Hindlimb muscle (tissue), 1 donor: ENCODE measurements at regions not wholly inside any gene's neighbourhood (a gene's known extent, or its start where the extent isn't known, plus 50 kb on each side); places are given as distances from the start of the nearest gene placed in this dataset.
"Not testable (repeated sequence)": the region's sequence is repeated elsewhere in the genome, so short reads cannot be mapped to it uniquely, and the experiment has no call there.

Experiments
- DNase-seq: peaks from one replicate; pipeline ENCODE4 v3.0.0-alpha.2; 2013

DNA sequence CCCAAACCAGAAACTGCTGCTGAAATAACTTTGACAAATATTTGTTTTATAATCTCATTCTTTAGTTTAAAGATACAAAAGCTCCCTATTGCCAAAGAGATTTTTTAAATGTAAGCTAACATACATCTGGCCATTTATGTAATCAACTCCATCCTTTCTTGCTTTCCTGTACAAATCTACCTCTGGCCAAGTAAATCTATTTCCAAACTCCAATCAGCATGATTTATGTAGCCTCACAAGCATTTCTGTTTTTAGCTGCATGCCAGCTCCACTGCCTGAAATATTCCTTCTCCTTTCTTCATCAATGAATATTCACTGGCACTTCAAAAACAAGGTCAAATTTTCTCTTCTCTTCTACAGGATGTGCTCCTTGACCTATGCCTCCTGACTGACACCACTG is 80.0 kb downstream of the SHOX2 start:
- DNase-seq = peak; percentile 38

DNA sequence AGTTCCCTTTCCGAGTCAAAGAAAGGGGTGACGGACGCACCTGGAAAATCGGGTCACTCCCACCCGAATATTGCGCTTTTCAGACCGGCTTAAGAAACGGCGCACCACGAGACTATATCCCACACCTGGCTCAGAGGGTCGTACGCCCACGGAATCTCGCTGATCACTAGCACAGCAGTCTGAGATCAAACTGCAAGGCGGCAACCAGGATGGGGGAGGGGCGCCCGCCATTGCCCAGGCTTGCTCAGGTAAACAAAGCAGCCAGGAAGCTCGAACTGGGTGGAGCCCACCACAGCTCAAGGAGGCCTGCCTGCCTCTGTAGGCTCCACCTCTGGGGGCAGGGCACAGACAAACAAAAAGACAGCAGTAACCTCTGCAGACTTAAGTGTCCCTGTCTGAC is 86.3 kb downstream of the SHOX2 start:
- not testable (repeated sequence) for DNase-seq

DNA sequence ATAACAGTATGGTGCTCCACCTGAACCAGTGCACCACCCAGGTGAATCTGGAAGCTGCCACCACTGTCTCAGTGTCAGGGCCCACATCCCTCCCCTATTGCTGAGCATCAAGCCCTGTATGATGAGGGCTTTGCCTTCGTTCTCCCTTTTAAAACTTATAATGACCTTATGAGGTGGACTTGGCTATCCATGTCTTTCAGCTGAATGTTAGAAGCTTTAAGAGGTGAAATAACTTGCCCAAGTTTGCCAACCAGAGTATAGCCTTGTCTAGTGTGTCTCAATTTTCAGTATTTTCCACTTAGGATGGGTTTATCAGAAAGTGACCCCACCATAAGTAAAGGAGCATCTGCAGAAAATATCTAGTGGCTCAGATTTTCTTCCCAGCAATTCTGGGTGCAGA is 87.8 kb downstream of the SHOX2 start:
- no peak for DNase-seq

DNA sequence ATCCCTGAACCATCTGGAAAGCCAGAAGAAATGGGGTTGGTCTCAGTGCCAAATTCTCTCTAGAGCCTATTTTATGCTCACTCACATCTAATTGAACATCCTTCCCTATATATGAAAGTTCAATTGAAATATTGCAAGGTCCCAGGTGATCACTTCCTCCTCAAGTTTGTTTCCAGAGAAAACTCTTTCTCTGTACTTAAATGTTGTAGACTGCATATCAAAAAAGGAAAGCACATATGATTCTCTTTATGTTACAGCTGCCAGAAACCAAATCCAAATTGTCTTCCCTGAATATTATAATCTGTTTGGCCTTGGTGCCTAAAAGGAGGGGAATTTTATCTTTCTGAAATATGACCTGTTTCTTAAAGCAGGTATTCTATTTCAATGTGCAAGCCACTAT is 93.3 kb downstream of the SHOX2 start:
- no peak for DNase-seq

DNA sequence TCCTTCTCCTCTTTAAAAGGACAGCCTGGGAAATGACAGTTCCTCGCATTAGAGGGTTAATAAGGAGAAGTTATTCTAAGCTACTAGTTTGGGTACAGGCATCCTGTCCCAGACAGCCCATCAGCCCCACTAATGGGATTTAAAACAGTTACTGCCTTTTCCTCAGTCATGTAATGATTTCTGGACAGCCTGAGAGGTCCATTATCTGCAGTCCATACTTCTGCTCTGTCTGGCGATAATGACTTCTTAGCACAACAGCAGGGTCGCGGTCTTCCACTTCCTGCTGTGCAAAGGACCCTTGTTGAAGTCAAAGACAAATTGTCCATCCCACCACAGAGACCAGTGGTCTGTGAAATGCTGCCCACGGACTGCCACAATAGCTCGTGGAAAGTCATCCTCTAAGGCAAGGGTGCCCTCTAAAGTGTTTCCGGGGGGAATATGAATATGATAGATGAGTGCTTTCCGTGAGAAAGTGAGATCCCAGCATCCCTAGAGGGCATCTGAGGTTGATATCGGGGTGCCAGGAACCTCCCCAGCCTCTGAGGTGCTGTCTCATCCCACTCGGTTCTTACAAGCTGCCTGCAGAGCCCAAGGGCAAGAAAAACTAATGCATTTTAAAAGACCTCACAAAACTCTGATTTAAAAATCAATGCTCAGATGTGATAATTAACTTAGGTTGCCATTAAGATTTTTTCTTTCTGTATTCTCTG is 100.7 kb downstream of the SHOX2 start:
- DNase-seq = no peak

DNA sequence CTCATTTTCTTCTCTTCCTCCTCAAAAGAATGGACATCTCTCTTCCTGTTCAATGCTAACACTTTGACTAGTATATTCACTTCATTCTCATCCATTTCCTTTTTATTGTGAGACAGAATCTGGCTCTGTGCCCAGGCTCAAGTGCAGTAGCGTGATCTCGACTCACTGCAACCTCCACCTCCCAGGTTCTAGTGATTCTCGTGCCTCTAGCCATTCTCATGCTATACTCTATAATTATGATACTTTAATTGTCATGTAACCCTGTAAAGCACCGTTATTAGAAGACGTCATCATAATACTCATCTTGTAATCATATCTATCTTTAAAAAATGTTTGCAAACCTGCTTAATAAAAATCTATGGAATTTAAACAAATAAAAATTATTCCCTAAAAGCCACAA is 107.0 kb downstream of the SHOX2 start:
- no peak for DNase-seq

DNA sequence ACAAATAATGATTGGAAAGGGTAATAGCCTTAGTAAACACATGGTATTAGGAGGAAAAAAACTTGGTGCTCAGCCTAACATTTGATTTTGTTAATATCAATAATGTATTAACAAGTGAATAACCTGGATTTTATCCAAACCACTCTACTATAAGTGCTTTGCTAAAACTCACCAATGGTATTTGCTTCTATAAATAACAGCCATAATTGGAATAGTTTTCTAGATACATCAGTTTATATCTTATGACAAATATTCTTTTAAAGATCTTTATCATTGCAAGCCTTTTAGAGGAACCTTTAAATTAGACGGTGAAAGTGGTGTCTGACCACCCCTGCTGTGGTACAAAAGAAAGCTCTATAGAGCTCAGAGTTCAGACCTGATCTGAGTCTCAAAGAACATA is 123.9 kb downstream of the SHOX2 start:
- no peak for DNase-seq

DNA sequence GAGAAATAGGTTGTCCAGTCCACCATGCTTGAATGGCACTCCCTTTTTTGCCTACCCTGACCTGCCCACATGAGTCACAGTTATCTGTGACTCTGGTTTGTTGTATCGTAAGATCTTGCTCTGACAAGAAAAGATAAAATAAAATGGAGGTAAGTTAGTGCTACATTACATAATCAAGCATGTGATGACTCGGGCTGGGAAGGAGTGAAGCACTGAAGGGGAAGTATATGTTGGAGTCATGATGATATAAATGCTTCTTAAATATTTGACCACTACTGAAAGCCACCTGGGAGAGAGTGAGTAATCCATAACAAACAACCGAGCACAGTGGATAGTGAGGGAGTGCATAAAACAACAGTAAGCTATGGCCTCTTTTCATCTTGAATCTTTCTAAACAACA is 124.4 kb downstream of the SHOX2 start:
- DNase-seq = no peak

DNA sequence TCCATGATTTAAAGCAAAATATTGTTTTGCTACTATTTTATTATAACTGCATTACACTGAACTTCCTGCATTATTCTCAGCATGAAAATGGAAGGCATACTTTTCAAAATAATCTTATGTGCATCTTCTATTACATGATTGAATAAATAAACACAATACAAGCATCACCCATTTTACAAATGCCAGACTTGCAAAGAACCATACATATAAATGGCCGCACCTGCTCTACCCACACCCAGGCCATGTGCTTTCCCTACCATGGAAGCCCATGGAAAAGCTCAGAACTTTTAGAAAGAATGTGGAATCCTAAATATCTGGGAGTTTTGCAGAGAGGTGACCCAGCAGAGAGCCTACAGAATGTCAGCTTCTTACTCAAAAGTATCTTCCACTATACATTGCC is 127.2 kb downstream of the SHOX2 start:
- DNase-seq = no peak

DNA sequence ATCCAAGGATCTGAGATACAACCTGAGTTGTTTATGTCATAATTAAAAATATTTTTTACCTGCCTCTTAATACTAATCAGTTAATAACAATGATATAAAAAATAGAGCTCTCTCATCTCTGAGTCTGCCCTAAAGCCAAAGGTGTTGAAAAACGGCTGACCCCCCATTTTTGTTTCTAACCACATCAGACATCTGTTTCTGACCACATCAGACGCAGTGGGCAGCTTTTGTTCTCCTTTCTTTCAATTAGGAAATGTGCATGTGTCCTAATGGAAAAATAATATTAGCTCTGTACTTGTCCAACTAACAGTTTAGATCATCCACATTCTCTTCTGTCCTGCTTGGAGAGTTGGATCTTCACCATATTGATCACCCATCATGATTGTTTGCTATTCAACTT is 144.6 kb downstream of the SHOX2 start:
- no peak for DNase-seq

DNA sequence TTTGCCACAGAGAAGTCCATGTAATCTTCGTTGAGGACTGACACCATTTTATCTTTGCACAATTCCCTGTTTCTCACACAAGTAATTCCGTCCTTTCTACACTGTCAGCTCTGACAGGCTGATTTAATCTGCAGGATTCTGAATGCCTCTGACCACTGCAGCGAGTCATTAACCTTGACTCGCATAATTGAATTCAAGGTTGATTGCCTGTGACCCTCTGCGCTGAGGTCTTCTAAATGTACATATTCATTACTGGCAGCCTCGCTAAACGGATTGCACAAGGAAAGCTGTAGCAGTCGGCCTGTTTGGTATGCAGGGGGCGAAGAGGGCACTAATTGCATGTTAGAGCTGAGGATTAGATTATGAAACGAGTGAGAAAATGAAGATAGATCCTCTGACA is 147.8 kb downstream of the SHOX2 start:
- no peak for DNase-seq

DNA sequence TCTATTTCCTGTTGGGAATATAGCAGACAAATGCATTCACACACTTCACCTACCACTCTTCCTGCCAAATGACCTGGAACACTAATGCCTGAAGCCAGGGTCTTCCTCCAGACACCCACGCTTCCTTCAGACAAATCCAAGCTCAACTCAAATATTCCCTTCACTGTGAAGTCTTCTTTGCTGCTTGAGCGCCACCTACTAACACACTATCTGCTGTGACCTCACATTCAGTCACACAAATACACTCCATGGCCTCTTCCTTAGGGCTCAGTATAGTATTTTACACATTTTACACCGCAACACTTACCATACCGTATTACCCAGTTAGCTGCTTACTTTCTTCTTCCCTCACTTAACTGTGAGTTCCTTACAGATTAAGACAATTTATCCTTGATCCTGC is 149.4 kb downstream of the SHOX2 start:
- DNase-seq = no peak

DNA sequence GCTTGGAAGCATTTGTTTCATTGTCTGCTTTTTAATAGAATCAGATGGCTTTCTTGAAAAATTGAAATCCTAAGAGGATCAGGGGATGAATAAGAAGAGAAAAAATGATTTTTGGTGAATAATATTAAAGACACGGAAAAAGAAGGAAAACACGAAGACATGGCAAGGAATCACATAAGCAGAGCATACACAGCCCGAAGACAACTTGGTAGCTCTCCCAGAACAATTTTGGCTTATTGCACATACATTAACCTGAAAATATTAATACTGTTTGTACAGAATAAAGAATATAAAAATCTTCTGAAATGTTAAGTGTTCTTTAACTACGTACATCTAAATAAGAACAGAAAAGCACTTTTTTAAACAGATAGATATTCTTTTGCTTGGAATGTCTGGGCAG is 150.0 kb downstream of the SHOX2 start:
- DNase-seq = no peak

DNA sequence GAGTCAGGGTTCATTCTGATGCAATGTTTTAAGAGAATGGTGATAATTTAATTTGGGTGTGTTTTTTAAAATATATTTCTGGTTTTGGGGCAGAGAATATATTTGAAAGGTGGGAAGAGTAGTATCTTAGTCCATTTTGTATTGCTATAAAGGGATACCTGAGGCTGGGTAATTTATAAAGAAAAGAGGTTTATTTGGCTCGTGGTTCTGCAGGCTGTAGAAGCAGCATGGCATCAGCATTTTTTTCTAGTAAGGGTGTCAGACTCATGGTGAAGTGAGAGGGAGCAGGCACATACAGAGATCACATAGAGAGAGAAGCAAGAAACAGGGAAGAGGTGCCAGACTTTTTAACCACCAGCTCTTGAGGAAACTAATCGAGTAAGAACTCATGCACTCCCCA is 152.7 kb downstream of the SHOX2 start:
- DNase-seq = no peak

DNA sequence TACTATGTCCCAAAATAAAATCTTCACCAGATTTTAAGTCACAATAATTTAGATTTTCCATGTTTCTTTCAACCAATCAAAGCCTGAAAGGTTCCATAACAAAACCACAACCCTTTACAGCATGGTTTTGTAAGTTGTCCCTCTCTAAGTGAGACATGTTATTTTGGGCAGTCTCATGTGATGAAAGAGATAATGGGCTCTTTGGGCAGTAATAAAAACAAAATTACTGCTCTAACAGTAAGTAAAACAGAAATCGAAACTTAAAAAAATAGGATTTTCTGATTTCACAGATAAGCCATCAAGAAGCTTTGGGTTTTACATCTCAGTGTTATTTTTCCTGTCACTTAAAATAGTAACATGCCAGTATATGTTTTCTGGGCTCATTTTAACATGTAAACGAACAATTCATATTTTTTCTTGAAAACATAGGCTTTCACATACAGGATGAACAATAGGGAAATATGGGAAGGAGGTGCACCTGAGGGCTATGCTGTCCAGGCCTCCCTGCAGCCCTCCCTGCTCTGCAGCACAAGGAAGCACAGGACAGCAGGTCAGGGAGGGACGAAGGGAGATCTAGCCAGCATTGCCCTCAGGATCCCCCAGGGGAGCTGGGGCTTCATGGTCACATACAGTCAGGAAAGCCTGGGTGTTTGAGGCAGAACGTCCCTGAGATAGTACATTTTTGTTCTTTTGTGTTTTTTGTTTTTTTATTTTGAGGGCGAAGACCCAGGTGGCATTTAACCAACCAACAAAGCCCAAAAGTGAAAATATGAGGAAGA is 157.4 kb downstream of the SHOX2 start:
- no peak for DNase-seq

DNA sequence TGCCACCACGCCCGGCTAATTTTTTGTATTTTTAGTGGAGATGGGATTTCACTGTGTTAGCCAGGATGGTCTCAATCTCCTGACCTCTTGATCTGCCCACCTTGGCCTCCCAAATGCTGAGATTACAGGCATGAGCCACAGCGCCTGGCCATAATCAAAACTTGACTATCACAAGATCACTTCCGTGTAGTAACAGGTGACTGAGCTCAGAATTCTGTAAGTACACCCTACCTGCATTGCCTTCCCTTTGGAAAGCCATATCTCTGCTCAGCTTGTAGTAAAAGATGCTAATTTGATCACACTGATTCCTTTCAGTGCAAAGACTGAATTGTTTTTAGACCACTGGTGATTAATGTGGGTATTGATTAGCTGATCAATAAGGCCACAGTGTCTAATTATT is 167.1 kb downstream of the SHOX2 start:
- no peak for DNase-seq

DNA sequence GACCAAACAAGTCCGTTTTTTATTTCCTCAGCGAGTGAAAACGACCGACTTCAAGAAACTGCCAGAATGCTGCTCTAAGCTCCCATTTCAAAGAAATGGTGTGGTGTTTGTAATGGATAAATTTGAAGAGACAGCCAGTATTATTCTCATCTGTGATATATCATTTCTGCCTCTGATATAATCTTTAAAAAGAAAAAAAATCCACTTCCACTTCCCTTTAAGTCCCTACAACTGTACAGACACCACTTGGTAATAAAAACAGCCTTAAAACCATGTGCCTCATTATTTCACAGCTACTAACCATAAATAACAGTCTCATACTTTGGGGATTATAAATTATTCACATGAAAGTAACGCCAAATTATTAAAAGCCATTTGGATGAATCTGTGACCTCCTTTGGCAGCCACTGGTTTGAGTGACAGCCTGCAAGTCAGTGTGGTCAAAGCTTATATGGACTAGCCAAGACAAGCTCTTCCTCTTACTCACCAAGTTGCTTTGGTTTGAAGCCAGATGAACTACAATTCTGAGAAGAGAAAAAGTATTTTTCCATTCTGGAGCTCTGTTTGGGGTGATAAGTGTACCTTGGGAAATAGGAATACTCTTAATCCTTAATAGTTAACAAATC is 168.0 kb downstream of the SHOX2 start:
- peak; percentile 39 for DNase-seq

DNA sequence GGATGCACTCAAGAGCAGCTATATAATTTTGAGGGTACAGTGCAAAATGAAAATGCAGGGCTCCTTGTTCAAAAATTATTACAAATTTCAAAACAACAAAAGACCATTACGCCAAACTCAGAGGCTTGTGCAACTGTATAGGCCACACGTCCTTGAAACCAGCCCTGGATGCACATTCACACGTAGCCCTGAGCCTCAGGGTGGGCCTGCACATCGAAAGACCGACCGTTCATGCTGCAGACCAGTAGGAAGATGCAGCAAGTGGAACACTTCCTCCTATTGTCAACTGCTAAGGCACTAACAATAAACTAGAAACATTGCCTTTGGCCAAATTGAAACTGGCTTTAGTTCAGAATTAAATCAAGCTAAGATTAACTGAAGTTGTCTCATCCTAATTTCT is 174.7 kb downstream of the SHOX2 start:
- no peak for DNase-seq

DNA sequence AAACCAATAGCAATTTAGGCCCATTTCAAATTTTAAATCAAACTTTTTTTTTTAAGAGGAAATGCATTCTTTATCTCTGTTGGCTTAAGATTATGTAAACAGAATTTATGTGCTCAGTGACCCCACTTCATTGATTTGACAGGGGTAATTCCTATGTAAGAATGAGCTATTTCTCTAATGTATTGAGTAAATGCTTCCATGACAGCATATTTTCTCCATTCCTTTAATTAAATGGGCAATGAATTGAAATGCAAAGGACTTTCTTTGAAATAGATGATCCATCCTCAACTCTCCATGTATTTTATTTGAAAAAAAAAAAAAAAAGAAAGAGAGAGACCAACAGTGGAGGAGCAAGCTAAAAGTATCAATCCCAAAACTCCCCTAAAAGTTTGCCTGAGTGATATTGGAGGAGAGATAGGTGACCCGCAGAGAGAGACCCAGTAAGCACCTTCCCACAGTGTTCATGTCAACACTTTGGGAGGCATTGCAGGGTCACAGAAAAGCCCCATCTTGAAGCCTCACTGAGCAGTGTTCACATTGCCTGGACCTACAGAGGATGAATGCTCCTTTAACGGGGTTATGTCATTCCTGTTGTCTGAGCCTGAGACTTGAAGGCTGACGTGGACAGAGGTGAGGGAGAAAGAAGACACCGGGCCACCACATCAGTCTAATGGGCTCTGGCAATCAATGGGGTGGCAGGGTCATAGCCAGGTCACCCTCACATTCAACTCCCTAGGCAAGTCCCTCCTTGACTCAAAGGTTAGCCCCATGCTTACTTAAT is 176.0 kb downstream of the SHOX2 start:
- no peak for DNase-seq

DNA sequence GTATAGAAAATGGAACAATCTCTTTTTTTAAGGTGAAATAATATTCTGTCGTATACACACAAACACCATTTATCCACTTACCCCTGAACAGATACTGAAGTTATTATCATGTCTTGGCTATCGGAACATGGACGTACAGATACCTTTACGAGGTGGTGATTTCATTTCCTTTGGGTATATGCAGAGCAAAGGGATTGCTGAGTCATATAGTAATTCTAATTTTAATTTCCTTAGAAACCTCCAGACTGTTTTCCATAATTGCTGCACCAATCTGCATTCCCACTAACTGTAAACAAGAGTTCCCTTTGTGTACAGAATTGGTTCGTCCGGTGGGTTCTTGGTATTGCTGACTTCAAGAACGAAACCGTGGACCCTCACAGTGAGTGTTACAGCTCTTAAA is 179.4 kb downstream of the SHOX2 start:
- DNase-seq = no peak

DNA sequence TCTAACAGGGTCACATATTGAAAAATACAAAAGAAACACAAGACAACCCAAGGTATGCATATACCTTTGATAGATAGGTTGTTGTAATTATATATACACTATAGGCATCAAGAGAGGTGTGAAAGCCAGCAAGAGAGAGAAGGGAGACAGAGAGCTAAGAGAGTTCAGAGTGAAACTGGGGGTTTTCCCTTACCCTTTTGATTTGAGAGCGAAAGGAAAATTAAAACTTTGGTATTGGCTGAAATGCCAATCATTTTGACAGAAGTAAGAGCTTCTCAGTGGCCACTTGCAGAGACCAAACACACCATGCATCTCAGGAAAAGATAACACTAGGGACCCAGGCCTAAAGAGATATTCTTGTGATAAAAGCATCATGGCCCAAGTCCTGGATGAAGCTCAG is 183.6 kb downstream of the SHOX2 start:
- no peak for DNase-seq

DNA sequence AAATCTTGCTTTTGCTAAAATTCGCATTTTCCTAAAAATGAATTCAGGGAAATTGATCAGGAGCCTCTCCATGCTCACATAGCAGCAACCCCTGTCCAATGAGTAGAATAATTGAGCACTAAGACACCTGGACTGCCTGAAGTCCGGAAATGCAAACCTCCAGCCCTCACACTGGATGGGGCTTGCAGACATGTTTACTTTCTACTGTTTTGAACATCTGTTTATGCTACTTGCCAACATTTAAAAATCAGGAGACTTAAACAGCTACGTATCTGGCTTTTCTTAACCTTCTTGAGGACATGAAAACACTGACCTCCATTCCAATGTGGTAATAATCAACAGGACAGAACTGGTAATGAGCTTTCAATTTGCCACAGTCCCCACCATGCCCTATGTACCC is 184.4 kb downstream of the SHOX2 start:
- peak; percentile 35 for DNase-seq
